PC-3 (cell line): ENCODE measurements at regions not wholly inside any gene's neighbourhood (a gene's known extent, or its start where the extent isn't known, plus 50 kb on each side); places are given as distances from the start of the nearest gene placed in this dataset.

ENCODE experiments used
- ATAC-seq: fragments of 200-7000 bp; cut with Tn5 transposase; 2 replicates; pipeline ENCODE4 v1.9.1; 2020; ENCODE audit warnings: mild to moderate bottlenecking, moderate library complexity
- BruUV-seq: library from RNA; stranded (reverse); fragments of 400-500 nt; replicated peaks from 2 replicates; lab custom pipeline; 2021; lab: Mats Ljungman, UMichigan
- CTCF ChIA-PET: fragments of 300-600 bp; sonication (Branson Sonifier 250); formaldehyde crosslinking; loops from one replicate; lab custom pipeline; 2022; ENCODE audit warnings: antibody characterized with exemption; lab: Charles Lee
- POLR2A ChIA-PET: fragments of 300-600 bp; sonication (Branson Sonifier 250); formaldehyde crosslinking; loops from one replicate; lab custom pipeline; 2022; ENCODE audit warnings: antibody characterized with exemption; ENCODE audit not compliant: unreplicated experiment; lab: Charles Lee
- DNase-seq: peaks from one replicate; pipeline ENCODE4 v3.0.0-alpha.2; 2015
- H2AFZ ChIP-seq: fragments of 300-600 bp; sonication (generic); 2 replicates; pipeline ENCODE4 v1.6.0; 2016; ENCODE audit warnings: antibody characterized with exemption, low read length
- H3F3A ChIP-seq: fragments of 300-600 bp; sonication (generic); one replicate; pipeline ENCODE4 v1.6.0; 2017; ENCODE audit warnings: antibody characterized with exemption, low read length, control low read depth, mild to moderate bottlenecking; ENCODE audit not compliant: unreplicated experiment
- H3K27ac ChIP-seq: fragments of 300-600 bp; sonication (generic); 2 replicates; pipeline ENCODE4 v1.5.1; 2016; ENCODE audit warnings: mild to moderate bottlenecking, low read length
- H3K27me3 ChIP-seq: fragments of 300-600 bp; sonication (generic); 2 replicates; pipeline ENCODE4 v1.6.1; 2016; ENCODE audit warnings: low read length, mixed read lengths
- H3K36me3 ChIP-seq: fragments of 300-600 bp; sonication (generic); 2 replicates; pipeline ENCODE4 v1.6.1; 2016; ENCODE audit warnings: low read depth, mixed run types, low read length, mixed read lengths
- H3K4me1 ChIP-seq: fragments of 300-600 bp; sonication (generic); 2 replicates; pipeline ENCODE4 v1.5.1; 2016; ENCODE audit warnings: low read length; ENCODE audit not compliant: insufficient read depth
- H3K4me2 ChIP-seq: fragments of 300-600 bp; sonication (generic); 2 replicates; pipeline ENCODE4 v1.6.0; 2016; ENCODE audit warnings: low read length
- H3K4me3 ChIP-seq: fragments of 300-600 bp; sonication (generic); 2 replicates; pipeline ENCODE4 v1.5.1; 2016; ENCODE audit warnings: mild to moderate bottlenecking, low read length, mixed read lengths
- H3K79me2 ChIP-seq: fragments of 300-600 bp; sonication (generic); 2 replicates; pipeline ENCODE4 v1.6.1; 2017; ENCODE audit warnings: low read length, mixed read lengths
- H3K9ac ChIP-seq: fragments of 300-600 bp; sonication (generic); 2 replicates; pipeline ENCODE4 v1.6.0; 2016; ENCODE audit warnings: mild to moderate bottlenecking, low read length
- H3K9me2 ChIP-seq: fragments of 300-600 bp; sonication (generic); replicated peaks from 2 replicates; pipeline ENCODE4 v1.6.1; 2016; ENCODE audit warnings: mixed run types, low read length, mixed read lengths
- H3K9me3 ChIP-seq: fragments of 300-600 bp; sonication (generic); 2 replicates; pipeline ENCODE4 v1.6.1; 2016; ENCODE audit warnings: low read length, mixed read lengths
- H4K20me1 ChIP-seq: fragments of 300-600 bp; sonication (generic); 2 replicates; pipeline ENCODE4 v1.6.1; 2016; ENCODE audit warnings: low read length, mixed read lengths
- EZH2 ChIP-seq: fragments of 300-600 bp; sonication (generic); IDR thresholded peaks from one replicate; pipeline ENCODE4 v1.6.1; 2017; ENCODE audit warnings: antibody characterized with exemption, mild to moderate bottlenecking, low read length; ENCODE audit not compliant: unreplicated experiment
- EZH2phosphoT487 ChIP-seq: fragments of 300-600 bp; sonication (generic); IDR thresholded peaks from 2 replicates; pipeline ENCODE4 v1.6.1; 2018; ENCODE audit warnings: mild to moderate bottlenecking, antibody characterized with exemption, low read length, borderline replicate concordance
- intact Hi-C: fragments of 100-400 bp; cut with micrococcal nuclease; formaldehyde crosslinking; loops from 2 replicates; pipeline ENCODE4 v1.9.0; 2023
- TF ChIP-seq, protein P1 (sequence below): fragments of 300-600 bp; sonication (generic); conservative IDR thresholded peaks from 2 replicates; pipeline ENCODE4 v1.5.1; 2017; ENCODE audit warnings: antibody characterized with exemption, low read depth, mild to moderate bottlenecking, low read length

GRCh38 chr7:16023503-16023902 lies 337.0 kb upstream of the MEOX2 start:
- CTCF ChIA-PET: no interaction called here
- Histone ChIP-seq H3K36me3 (no peaks in the 10 kb centered on the region), H3K4me2 (no peak overlapping the region), H3K27ac (no peak overlapping the region), H3K4me3 (no peak overlapping the region), H3K9ac (no peak overlapping the region), H3K27me3 (no peaks in the 10 kb centered on the region), H2AFZ (no peak overlapping the region), H3K4me1 (no peaks in the 10 kb centered on the region), H3K79me2 (no peaks in the 10 kb centered on the region), H3F3A (no peaks in the 10 kb centered on the region), H3K9me2 (no peaks in the 10 kb centered on the region), H4K20me1 (no peaks in the 10 kb centered on the region), H3K9me3 (no peaks in the 10 kb centered on the region)
- DNase-seq (no peak), ATAC-seq (no peak)
- BruUV-seq: no TSS peak
- TF ChIP-seq, protein P1, sequence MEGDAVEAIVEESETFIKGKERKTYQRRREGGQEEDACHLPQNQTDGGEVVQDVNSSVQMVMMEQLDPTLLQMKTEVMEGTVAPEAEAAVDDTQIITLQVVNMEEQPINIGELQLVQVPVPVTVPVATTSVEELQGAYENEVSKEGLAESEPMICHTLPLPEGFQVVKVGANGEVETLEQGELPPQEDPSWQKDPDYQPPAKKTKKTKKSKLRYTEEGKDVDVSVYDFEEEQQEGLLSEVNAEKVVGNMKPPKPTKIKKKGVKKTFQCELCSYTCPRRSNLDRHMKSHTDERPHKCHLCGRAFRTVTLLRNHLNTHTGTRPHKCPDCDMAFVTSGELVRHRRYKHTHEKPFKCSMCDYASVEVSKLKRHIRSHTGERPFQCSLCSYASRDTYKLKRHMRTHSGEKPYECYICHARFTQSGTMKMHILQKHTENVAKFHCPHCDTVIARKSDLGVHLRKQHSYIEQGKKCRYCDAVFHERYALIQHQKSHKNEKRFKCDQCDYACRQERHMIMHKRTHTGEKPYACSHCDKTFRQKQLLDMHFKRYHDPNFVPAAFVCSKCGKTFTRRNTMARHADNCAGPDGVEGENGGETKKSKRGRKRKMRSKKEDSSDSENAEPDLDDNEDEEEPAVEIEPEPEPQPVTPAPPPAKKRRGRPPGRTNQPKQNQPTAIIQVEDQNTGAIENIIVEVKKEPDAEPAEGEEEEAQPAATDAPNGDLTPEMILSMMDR: no peak
- TF ChIP-seq EZH2phosphoT487 (no peak), EZH2 (no peak)
- intact Hi-C loops: no loop called here
- POLR2A ChIA-PET: no interaction called here

- TF ChIP-seq, protein P1: no peak
- no peak for TF ChIP-seq EZH2
- no peak for TF ChIP-seq EZH2phosphoT487
- ChIA-PET CTCF (no interaction called here), POLR2A (no interaction called here)
- Histone ChIP-seq H3K79me2 (no peaks in the 10 kb centered on the region), H3K9me2 (no peaks in the 10 kb centered on the region), H4K20me1 (no peaks in the 10 kb centered on the region), H3K9me3 (no peaks in the 10 kb centered on the region), H3K4me1 (no peaks in the 10 kb centered on the region), H3K36me3 (no peaks in the 10 kb centered on the region), H3K4me2 (no peak overlapping the region), H3K27me3 (no peaks in the 10 kb centered on the region), H3F3A (no peaks in the 10 kb centered on the region), H3K4me3 (no peak overlapping the region), H3K9ac (no peak overlapping the region), H3K27ac (no peak overlapping the region), H2AFZ (no peak overlapping the region)
- no TSS peak for BruUV-seq
- intact Hi-C loops: no loop called here
- no peak for ATAC-seq
- no peak for DNase-seq
Measured at GRCh38 chr7:16023046-16023445, 336.6 kb upstream of the MEOX2 start.

- Histone ChIP-seq H2AFZ (no peak overlapping the region), H3K27ac (no peak overlapping the region), H3K79me2 (no peaks in the 10 kb centered on the region), H3K4me1 (no peaks in the 10 kb centered on the region), H3K4me3 (no peak overlapping the region), H3F3A (no peaks in the 10 kb centered on the region), H3K9ac (no peak overlapping the region), H3K27me3 (no peaks in the 10 kb centered on the region), H3K9me2 (no peaks in the 10 kb centered on the region), H3K9me3 (no peaks in the 10 kb centered on the region), H4K20me1 (no peaks in the 10 kb centered on the region), H3K36me3 (no peaks in the 10 kb centered on the region), H3K4me2 (no peak overlapping the region)
- POLR2A ChIA-PET: no interaction called here
- intact Hi-C loops: no loop called here
- CTCF ChIA-PET: no interaction called here
- no peak for DNase-seq
- no TSS peak for BruUV-seq
- ATAC-seq: no peak
- TF ChIP-seq EZH2phosphoT487 (no peak), EZH2 (no peak)
- TF ChIP-seq, protein P1: no peak
Measured at GRCh38 chr7:16021851-16022250, 335.4 kb upstream of the MEOX2 start.
